Epidermal melanocyte (primary cell): ENCODE measurements at regions not wholly inside any gene's neighbourhood (a gene's known extent, or its start where the extent isn't known, plus 50 kb on each side); places are given as distances from the start of the nearest gene placed in this dataset.
"Not testable (repeated sequence)": the region's sequence is repeated elsewhere in the genome, so short reads cannot be mapped to it uniquely, and the experiment has no call there.

Experiments used
- DNase-seq: peaks from one replicate; pipeline ENCODE4 v3.0.0; 2011; ENCODE audit warnings: low spot score; ENCODE audit not compliant: insufficient read length

DNA sequence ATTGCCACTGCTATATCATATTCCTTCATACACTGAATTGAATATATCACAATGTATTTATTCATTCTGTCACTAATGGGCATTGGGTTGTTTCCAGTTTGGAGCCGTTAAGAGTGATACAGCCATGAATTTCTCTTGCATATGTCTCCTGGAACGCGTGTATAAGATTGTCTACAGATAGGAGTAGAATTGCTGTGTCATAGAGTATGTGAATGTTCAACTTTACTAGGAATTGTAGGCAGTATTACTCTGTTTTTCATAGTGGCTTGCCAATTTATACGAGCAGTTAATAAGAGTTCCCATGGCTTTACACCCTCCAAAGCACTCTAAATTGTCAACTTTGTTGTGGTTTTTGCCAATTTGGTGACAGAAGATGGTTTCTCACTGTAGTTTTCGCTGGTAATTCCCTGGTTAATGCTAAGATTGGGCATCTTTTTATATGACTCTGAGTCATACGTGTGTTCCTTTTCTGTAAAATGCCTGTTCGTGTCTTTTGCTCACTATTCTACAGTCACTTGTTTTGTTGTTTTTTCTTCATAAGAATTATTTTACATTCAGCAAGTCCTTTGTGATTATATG, 136.1 kb upstream of the LIPC start:
- DNase-seq, result no peak

DNA sequence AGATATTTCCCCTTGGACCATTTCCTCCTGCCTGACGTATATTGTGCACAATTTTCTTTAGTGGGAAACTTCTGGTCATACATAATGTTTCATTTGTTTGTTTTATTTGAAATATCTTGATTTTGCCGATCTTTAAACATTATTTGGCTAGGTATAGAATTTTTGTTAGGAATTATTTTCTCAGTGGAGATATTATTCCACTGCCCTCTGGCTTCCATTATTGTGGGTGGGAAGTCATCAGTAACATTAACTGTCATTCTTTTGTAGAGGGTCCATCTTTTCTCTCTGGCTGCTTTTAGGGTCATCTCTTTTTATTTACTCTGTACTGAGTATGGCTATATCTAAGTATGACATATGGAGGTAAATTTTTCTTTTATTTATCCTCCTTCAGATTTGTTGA, 135.5 kb upstream of the LIPC start:
- no peak for DNase-seq

DNA sequence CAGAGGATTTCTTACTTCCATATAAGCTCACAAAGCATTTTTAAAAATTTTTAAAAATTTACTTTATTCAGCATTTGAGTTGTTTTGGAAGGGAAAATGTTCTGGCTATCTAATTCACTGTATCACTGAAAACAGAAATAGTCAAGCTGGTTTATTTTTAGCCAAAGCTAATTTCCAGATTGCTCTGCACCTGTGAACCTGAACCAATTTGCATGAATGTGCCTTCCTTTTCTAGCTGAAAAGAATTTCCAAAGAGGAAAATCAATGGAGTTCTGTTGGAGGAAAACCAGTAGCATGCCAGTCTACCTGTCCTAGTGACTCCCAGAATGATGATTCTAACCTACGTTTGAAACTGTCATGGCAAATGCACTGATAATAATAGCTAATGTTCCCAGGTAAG, 134.2 kb upstream of the LIPC start:
- DNase-seq, result no peak

DNA sequence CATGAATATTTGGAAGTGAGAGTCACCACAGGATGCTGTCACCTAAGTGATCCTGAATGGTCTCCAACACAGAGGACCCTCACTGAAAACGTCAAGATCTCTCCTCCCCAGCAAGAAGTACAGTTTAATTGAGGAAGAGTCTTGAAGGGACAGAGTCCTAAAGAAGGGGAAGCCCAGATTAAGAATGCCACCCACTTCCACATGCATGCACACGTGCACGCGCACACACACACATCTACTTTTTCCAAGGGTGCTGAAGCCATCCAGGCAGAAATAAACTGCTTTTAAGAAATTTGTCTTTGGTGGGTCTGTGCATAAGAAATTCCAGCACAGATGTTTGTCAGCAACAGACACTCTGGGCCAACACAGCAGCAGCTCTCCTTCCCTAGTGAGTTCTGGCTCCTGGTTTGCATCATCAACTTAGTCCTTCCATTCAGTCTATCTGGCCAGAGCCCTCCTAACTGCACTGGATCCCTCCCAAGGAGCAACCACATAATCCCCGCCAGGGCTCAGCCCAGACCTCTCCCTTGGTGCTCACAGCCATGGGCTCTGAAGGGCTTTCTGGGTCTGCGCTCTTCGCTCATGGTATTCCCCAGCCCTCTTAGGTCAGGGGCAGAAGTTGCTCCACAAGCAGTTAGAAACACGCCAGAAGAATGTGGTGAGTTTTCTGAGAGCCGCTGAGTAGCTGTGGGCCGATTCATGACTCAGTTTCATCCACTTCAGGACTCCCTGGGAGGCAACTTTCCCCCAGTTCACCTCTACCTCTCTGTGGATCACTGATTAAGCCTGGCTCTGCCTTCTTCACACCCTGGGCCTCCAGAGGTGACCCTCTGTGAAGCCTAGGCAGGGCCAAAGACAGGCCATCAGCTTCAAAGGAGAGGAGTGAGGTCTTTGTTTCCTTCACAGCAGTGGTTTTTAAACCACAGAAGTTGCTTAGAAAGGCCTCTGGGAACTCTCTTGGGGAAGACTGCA, 132.6 kb upstream of the LIPC start:
- no peak for DNase-seq

DNA sequence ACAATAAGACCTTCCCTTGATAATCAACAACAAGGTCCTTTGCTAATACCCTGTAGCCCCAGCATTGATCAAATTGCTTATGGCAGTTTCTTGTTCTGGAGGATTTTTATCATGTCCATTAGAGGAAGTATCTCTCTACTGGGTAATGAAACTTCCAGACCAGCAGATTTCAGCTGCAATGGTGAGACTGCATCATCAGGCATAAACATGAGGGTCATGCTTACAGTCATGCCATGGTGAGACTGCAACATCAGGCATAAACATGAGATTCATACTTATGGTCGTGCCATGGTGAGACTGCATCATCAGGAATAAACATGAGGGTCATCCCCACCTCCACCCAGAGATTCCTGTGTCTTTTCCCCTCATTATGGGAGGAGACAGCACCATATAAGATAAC, 129.0 kb upstream of the LIPC start:
- no peak for DNase-seq

DNA sequence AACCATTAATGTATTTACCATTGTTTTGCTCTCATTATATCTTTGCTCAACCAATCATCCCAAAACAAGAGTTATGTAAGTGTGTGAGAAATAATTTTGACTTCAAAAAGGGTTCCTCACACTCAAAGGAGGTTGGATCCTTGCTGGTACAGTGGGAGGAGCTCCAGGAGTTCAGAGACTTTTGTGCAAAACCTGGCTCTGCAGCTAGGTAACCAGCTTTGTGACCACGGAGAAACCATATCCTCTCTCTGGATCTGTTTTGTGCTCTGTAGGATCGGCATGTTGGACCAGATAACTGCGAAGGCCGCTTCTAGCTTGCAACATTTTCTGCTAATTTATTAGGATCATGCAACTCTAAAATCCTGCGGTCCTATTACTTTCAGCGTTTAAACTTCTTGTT, 128.6 kb upstream of the LIPC start:
- DNase-seq, result no peak

DNA sequence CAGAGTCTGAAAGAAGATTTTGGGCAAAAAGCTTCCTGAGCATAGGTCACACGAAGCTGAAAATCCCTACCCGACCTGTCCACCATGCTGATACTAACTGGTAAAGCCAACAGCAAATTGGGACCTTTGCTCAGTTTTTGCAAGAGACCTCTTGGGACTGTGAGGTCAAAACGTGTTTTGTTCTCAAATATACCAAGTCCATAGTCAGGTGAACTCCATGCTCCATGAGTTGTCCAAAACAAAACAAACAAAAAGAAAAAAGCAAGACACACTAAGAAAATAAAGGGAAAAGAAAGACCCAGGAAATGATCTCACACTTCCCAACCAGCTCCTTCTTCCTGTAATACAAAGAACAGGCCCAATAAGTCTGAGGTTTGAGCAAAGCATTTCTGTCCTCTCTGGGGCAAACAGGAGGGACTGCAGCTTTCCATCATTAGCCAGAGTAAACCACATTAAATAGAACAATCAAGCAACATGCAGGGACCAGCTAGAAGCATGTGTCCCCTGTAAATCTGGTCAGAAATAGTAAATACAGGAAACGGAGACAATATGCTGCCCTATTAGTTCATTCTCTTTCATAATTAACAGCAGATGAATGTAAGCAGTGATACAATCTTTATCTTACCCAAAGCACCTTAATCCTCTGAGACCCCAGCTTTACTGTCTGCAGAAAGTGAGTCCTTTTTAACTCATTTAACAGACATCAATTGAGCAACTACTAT, 125.0 kb upstream of the LIPC start:
- peak; percentile 45 for DNase-seq

DNA sequence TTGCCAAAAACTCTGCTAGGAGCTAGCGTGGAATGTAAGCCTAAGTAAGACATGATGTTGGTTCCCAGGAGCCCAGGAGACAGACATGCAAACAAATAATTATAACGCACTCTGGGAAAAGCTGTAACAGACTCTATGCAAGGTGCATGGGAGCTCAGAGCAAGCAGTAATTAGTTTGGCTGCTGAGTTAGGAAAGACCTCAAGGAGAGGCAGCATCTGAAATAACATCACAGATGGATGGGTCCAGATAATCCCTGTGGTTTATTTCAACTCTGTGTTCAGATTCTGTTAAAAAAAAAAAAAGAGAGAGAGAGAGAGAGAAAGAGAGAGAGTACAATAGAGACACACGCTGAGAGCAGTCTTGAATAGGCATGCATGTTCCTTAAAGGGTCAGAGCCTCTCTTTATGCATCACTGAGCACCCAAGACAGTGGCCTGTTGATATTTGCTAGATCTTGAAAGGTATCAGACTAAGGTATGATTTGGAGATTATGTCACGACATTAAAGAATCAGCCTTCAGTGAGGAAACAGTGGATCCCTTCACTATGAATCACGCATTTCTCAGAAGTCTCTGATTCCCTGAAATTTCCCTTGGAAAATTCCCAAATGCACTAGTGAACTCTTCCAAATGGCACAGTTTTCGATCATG, 124.4 kb upstream of the LIPC start:
- DNase-seq, result no peak

DNA sequence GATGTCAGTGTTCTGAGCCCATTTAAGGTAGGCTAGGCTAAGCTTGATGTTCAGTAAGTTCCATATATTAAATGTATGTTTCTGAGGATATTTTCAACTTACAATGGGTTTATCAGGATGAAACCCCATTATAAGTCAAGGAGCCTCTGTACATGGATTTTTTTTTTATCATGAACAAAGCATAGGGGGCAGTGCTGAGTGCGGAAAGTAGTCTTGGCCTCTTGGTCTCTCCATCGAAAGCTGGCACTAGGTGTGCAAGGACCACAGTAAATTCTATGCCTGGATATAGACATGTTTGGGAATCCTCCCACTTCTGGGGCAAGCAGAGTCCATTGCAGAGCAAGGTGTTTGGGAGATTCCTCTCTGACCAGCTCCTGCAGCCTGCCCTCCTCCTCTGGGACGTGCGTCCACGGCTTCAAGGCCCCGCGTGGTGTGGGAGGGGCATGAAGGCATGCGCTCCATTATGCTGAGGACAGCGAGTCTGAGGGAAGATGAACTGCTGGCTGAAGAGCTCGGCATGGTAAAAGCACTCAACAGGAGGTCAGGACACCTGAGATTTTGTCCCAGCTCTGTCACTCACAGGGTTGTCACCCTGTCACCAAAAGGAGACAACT, 122.9 kb upstream of the LIPC start:
- DNase-seq, result no peak

DNA sequence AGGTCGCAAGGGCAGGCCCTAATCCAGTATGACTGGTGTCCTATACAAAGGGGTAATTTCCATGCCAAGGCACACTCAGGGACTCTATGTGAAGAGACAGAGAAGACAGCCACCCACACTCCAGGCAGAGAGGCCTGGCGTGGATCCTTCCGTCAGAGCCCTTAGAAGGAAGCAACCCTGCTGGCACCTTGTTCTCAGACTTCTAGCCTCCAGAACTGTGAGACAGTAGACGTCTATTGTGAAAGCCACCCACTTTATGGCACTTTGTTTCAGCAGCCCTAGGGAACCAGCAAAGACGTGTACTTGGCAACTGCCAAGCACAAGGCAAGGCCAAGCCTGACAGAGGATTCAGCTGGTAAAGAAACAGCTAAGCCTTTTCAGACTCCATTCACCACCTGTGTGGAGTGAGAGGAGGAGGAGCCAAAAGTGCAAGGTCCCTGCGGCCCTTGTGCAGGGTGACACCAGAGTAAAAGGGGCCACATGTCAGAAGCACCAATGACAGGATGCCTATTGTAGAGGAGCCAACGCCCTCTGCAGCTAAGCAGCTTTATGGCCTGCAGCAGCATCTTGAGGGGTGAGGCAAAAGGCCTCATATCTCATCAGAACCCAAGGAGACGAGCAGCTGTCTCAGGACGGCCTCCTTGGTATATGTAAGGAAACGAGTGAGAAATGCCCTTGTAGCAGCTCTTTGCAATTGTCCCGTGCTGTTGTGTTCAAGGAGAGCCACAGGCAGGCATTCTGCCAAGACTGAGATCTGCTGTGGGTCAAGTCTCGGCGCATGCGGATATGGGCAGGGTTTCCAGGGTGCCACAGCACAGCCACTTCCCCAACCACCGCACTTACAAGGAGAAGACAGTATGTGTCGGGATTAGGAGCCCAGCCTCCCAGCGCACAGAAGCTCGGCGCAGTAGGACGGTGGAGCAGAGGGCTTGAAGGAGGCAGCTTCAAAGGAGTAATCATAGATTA, 121.5 kb upstream of the LIPC start:
- DNase-seq, result no peak

DNA sequence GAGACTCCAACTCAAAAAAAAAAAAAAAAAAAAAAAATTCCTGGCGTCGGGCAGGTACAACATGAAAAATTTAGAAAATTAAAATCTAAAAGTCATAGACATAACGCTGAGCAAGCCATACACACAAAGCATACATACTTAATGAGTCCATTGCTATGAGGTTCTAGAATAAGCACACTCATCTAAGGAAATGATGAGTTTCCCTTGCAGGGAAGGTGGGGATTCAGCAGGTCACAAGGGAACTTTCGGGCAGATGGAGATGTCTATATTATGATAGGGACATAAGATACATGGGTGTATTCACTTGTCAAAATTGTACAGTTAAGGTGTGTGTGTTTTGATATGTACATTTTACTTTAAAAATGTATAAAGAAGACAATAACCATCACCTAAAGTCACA, 120.2 kb upstream of the LIPC start:
- DNase-seq, result no peak

DNA sequence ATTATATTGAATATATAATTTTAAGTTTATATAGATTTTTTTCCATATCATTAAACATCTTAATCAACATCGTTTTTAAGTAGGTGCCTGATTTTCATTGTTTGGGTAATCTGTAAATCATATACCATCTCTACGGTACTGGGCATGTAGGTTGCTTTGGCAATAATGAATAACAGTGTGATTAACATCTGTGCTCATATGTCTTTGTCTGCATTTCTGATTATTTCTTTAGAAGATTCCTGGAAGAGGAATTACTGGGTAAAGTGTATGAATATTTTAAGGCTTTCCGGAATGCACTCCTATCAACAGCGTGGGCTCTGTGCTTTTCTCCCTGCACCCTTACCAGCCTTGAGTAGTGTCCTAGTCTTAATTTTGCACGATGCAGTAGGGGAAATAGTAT, 119.8 kb upstream of the LIPC start:
- DNase-seq, result no peak

DNA sequence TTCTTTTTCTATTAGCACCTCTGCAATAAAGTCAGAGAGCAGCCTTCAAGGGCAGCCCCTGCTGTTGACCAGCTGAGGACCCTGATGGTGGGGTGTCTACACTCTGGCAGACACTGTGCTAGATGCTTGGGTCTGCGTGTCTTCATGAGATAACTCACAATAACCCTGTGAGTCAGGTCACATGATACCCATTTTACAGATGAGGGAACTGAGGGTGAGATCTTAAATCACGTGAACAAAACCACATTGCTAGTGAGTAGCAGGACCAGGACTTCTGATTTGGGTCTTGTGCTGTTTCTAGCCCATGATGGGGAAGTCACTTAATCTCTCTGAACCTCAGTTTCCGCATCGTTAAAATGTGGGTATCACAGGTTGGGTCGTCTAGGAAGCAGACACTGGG, 118.5 kb upstream of the LIPC start:
- DNase-seq, result no peak

DNA sequence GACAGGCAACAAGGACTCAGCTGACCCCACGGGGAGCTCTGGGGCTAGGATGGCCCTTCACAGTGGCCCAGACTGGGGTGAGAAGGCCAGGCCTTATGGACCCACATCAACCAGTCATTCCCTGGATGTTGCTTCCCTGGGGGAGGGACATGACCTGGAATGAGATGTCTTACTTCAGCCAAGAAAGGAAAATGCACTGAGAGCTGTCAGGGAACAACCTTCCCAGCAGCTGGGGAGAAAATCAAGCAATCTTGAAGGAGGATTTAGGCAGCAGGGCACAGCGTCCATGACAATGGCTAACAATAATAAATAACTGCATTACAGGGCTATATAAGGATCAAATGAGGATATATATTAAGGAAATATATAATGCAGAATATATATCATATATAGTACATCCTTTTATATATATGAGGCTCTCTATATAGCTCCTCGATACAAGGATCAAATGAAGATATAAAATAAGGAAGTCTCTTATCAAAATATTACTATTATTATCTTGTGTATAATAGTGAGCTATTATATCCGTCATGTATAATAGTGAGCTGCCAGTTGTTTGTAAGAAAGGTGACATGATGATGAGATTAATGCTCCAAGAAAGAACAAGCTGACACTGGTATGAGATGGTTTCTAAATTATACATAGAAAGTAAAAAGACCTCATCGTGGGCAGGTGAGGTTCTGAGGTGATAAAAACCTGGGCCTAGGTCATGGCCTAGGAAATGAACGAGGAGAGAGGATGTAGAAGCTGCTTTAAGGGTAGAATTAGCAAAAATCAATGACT, 117.8 kb upstream of the LIPC start:
- no peak for DNase-seq

DNA sequence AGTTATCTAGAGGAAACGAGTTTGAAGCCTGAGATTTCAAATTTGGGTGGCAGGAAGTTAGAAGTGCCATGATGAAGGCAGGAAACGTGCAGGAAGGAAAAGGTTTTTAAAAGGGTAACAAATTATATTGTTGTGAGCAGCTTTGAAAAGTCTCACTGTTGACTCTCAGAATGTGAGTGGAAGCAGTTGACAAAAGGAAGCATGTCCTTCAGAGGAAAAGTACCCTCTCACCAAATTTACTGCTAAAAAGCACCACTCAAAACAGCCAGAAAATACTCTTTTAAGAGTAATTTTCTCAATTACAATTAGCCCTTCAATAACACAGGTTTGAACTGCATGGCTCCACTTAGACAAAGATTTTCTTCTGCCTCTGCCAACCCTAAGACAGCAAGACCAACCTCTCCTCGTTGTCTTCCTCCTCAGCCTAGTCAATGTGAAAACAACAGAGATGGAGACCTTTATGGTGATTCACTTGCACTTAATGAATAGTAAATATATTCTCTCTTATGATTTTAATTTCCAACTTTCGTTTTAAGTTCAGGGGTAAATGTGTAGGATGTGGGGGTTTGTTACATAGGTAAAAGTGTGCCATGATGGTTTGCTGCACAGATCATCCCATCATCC, 117.1 kb upstream of the LIPC start:
- DNase-seq, result no peak

DNA sequence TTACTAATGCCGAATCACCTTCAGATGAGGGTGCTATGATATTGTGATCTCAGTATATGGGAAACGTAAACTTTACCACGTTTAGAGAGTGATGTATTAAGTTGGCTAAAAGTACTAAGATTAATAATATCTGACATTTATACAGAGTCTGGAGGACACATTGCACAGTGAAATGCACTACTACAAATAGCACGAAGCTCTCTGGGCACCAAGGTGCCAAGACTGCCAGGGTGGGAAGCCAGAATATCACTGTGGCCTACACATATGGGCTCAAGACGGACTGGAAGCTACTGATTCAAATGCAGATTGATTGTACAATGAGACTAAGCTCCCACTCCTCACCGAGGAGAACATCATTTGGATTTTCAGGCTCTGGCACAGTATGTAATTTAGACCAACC, 113.3 kb upstream of the LIPC start:
- no peak for DNase-seq

DNA sequence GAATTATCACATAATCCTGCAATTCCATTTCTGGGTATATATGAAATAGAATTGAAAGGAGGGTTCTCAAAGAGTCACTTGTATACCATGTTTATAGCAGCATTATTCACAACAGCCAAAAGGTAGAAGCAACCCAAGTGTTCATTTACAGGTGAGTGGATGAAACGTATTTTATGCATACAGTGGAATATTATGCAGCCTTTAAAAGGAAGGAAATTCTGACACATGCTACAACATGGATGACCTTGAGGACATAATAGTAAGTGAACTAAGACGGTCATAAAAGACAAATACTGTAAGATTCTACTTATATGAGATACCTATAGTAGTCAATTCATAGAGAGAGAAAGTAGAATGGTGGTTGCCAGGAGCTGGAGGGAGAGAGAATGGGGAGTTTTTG, 110.8 kb upstream of the LIPC start:
- DNase-seq, result no peak

DNA sequence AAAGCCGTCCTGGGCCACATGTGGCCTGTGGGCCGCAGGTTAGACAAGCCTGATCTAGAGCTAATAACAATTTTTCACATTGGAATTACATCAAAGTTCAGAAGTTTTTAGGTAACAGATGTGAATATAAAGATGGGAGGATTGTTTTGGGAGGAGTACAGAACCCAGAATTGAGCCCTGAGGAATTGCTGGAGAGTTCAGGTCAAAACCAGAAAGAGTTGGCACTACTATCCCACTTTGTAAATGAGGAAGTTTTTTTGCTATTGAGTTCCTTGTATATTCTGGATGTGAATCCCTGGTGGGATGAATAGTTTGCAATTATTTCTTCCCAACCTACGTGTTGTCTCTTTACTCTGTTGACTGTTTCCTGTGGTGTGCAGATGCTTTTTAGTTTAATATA, 109.5 kb upstream of the LIPC start:
- DNase-seq, result no peak

DNA sequence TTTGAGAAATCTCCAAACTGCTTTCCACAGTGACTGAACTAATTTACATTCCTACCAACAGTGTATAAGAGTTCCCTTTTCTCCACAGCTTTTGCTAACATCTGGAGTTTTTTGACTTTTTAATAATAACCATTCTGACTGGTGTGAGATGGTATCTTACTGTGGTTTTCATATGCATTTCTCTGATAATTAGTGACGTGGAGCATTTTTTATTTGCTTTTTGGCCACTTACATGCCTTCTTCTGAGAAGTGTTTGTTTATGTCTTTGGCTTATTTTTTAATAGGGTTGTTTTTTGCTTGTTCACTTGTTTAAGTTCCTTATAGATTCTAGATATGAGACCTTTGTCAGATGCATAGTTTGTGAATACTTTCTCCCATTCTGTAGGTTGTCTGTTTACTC, 108.5 kb upstream of the LIPC start:
- DNase-seq, result not testable (repeated sequence)
